D721Med (cell line): ENCODE measurements at regions not wholly inside any gene's neighbourhood (a gene's known extent, or its start where the extent isn't known, plus 50 kb on each side); places are given as distances from the start of the nearest gene placed in this dataset.
"Not testable (repeated sequence)": the region's sequence is repeated elsewhere in the genome, so short reads cannot be mapped to it uniquely, and the experiment has no call there.

Source experiments
- DNase-seq: peaks from one replicate; pipeline ENCODE4 v3.0.0; 2011; ENCODE audit warnings: low spot score; ENCODE audit not compliant: insufficient read length
- FAIRE-seq: peaks from 2 replicates; lab custom pipeline; 2011; peaks lifted over from hg19 to GRCh38; lab: Jason Lieb, UNC
- TF ChIP-seq, protein P1 (sequence below): IDR thresholded peaks from 2 replicates; pipeline ENCODE4 v1.5.1; 2012; ENCODE audit warnings: mild to moderate bottlenecking, control low read depth; ENCODE audit not compliant: insufficient read depth; ENCODE audit errors: missing control alignments

DNA sequence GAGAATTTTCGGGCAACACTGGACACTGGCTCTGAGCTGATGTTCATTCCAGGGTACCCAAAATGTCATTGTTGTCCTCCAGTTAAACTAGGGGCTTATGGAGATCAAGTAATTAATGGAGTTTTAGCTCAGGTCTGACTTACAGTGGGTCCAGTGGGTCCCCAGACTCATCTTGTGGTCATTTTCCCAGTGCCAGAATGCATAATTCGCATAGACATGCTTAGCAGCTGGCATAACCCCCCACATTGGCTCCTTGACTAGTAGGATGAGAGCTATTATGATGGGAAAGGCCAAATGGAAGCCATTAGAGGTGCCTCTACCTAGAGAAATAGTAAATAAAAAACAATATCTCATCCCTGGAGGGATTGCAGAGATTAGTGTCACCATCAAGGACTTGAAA, 818.9 kb downstream of the TMTC2 start:
- FAIRE-seq, result no peak
- TF ChIP-seq, protein P1, sequence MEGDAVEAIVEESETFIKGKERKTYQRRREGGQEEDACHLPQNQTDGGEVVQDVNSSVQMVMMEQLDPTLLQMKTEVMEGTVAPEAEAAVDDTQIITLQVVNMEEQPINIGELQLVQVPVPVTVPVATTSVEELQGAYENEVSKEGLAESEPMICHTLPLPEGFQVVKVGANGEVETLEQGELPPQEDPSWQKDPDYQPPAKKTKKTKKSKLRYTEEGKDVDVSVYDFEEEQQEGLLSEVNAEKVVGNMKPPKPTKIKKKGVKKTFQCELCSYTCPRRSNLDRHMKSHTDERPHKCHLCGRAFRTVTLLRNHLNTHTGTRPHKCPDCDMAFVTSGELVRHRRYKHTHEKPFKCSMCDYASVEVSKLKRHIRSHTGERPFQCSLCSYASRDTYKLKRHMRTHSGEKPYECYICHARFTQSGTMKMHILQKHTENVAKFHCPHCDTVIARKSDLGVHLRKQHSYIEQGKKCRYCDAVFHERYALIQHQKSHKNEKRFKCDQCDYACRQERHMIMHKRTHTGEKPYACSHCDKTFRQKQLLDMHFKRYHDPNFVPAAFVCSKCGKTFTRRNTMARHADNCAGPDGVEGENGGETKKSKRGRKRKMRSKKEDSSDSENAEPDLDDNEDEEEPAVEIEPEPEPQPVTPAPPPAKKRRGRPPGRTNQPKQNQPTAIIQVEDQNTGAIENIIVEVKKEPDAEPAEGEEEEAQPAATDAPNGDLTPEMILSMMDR, result no peak

DNA sequence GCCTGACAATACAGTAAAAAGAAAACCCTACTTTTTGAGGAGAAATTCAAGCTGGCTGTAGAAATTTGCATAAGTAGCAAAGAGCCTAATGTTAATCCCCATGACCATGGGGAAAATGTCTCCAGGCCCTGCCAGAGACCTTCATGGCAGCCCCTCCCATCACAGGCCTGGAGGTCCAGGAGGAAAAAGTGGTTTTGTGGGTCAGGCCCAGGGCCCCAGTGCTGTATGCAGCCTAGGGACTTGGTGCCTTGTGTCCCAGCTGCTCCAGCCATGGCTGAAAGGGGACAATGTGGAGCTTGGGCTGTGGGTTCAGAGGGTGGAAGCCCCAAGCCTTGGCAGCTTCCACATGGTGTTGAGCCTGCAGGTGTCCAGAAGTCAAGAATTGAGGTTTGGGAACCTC, 813.2 kb downstream of the TMTC2 start:
- FAIRE-seq, DNase-seq: not testable (repeated sequence)

More for the DNA sequence above, 818.9 kb downstream of the TMTC2 start:
- DNase-seq, result no peak

DNA sequence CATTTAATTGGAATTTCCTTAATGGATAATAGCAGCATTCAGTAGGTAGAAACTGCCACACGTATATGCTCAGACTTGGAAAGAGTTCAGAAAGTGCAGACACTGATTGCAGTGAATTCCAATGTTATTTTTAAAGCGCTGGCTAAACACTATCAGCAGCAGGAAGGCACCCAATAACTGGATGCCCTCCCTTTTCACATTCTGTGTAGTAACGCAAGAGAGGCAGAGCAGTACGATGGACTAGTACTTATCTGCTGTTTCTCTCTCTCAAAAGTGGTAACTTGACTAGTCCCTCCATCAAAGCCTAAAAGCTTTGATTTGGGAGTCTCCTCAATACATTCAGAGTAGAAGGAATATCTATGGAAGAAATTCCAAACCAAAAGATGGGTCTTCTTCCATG, 791.0 kb downstream of the TMTC2 start:
- TF ChIP-seq, protein P1, result no peak
- DNase-seq (no peak), FAIRE-seq (no peak)

DNA sequence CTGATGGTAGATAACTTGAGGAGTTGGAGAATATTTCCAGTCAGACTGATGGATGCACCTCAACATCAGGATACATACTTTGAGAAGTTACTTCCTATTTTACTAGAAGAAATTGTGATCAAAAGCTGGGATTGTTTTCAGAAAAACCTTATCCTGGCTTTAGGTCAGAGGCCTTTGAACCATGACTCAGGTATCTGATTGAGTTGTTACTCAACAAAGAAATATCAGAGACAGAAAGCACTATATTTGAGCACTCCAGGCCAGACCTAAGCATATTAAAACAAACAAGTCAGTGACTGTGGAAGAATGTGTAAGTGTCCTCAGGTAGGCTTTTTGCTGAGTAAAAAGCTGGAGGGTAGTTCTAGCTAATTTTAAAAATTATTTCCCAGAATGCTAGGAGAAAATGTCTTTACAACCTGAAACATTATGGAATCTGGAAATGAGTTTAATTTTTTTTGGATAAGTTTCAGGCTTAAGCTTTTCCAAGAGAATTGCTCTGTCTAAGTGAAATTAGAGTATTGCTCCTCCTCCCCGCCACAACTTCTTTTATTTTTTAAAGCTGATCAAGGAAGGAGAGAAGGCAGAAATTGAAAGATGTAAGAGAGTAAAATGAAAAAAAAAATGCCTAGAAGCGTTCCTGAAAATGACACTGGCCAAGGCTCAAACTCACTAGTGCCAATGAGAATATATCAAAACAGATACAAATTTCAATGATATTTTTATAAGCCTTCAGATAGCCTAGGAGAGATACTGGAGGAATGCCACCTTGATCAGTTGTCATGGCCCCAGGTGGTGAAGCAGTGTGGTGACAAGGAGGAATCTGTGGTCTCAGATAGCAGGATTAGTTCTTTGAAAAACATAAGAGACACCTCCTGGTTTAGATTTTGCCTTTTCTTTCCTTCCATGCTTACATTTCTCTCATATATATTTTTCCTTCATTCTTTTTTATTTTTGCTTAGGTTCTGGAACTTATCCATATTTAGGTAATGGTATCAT, 790.3 kb downstream of the TMTC2 start:
- DNase-seq (no peak), FAIRE-seq (no peak)
- TF ChIP-seq, protein P1, result no peak

DNA sequence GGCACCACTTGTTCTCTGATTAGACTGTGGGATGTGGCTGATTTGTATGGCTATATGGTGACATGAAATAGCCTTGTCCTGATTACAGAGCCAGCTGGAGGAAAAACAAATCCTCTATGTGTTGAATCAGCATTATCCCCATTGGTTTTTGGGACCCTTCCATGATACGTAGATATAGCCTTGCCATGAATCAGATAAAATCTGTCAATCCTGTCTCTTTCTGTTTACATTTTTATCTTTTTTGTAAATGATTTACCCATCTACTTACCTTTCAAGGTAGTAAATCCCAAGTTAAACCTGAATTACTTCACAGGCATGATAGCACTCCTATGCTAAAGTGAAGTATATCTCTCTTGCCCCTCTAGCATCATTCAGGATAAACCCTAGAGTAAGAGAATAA, 789.3 kb downstream of the TMTC2 start:
- no peak for DNase-seq
- TF ChIP-seq, protein P1, result no peak
- no peak for FAIRE-seq

DNA sequence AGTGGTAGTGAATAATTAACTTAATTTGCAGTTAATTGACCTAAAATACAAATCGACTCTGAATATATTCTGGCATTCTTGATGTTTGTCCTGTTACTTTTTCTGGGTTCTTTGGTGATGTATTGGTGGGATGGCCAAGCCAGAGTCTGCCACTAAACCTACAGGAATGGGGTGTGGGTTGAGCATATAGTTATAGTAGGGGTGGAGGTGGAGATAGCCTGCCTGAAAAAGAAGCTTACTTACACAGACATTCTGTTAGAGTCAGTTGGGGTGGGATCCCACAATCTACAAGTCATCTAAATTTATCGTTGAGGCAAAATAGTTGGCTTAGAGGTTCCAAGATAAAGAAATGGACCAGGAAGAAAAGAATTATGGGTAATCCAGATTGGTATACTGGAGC, 787.7 kb downstream of the TMTC2 start:
- DNase-seq (no peak), FAIRE-seq (no peak)
- TF ChIP-seq, protein P1, result no peak

DNA sequence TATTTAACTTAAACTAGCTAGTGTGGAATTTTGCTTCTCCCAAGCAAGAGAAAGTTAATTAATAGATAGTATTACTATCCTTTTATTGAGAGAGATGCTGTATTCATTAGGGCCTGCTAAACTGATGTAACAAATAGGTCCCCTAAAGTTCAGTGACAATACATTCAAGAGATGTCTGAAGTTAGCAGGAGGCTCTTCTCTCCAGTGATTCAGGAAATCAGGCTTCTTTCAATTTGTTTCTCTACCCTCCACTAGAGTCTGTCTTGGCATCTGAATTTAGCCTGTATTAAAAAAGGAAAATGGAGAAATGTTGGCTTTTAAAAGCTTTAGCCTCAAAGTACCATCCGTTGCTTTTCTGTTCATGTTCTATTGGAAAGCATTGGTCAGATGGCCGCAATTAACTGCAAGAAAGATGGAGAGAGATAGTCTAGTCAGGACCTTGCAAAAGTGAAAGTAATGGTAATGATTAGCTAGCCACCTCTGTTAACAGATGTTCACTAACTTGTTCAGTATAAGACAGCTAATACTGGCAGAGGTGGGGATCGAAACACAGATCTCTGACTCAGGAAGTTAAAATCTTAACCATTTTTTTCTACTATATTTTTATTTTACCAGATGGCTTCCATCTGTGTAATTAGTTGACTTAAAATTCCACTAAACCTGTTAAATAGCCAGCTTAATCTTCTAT, 786.8 kb downstream of the TMTC2 start:
- TF ChIP-seq, protein P1, result no peak
- no peak for FAIRE-seq
- no peak for DNase-seq
